ENCODE measurements at regions not wholly inside any gene's neighbourhood (a gene's known extent, or its start where the extent isn't known, plus 50 kb on each side); places are given as distances from the start of the nearest gene placed in this dataset.

DNA sequence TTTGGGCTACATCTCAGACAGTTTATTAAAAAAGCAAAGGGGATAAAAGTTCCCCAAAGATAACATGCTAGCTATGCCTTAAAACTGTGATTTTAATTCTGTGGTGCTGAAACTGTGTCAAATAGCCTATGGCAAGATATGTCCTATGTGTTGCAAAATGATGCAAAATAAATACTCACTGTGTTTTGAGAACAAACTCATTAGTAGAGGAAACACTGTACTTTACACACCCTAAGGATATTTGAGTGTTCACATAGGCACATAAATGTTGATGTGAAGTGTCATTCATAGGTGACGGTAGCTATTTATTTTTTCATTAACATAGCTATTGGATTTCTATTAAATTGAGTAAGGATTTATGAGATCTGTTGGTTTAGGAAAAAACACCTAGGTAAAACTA is 351.9 kb downstream of the FAT4 start:
- TF ChIP-seq, protein P1, sequence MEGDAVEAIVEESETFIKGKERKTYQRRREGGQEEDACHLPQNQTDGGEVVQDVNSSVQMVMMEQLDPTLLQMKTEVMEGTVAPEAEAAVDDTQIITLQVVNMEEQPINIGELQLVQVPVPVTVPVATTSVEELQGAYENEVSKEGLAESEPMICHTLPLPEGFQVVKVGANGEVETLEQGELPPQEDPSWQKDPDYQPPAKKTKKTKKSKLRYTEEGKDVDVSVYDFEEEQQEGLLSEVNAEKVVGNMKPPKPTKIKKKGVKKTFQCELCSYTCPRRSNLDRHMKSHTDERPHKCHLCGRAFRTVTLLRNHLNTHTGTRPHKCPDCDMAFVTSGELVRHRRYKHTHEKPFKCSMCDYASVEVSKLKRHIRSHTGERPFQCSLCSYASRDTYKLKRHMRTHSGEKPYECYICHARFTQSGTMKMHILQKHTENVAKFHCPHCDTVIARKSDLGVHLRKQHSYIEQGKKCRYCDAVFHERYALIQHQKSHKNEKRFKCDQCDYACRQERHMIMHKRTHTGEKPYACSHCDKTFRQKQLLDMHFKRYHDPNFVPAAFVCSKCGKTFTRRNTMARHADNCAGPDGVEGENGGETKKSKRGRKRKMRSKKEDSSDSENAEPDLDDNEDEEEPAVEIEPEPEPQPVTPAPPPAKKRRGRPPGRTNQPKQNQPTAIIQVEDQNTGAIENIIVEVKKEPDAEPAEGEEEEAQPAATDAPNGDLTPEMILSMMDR (IDR thresholded peaks at IDR 0.05): no peak
- TF ChIP-seq EP300 (IDR thresholded peaks at IDR 0.05) (no peak), POLR2A (IDR thresholded peaks at IDR 0.05) (no peak)
- no peaks in the 10 kb centered on the region for H3K36me3 ChIP-seq
- WGBS, 3 donors: 94 to 100% (median 98%) methylated on average over 1 of the region's 1 CpG
- H3K27ac ChIP-seq: no peak overlapping the region
- no peaks in the 10 kb centered on the region for H3K27me3 ChIP-seq
- no peaks in the 10 kb centered on the region for H3K4me1 ChIP-seq (ENCODE audit: insufficient read depth)
- no peak overlapping the region for H3K4me3 ChIP-seq
- DNase-seq: no peak
- H3K9me3 ChIP-seq: no peaks in the 10 kb centered on the region
- intact Hi-C loops (cut with DNase I): no loop called here

DNA sequence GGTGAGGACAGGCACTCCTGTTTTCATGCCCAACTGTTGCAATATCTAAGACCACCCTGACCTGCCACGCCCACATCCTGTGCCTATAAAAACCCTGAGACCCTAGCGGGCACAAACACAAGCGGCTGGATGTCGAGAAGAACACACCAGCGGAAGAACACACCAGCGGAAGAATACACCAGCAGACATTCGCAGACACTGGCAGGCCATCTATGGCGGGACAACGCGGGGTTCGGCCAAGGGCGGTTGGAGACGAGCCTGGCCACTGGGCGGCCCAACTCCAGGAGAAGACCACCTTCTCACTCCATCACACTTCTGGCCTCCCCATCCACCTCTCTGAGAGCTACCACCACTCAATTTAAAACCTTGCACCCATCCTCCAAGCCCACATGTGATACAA is 361.4 kb downstream of the FAT4 start:
- intact Hi-C loops (cut with DNase I): no loop called here

DNA sequence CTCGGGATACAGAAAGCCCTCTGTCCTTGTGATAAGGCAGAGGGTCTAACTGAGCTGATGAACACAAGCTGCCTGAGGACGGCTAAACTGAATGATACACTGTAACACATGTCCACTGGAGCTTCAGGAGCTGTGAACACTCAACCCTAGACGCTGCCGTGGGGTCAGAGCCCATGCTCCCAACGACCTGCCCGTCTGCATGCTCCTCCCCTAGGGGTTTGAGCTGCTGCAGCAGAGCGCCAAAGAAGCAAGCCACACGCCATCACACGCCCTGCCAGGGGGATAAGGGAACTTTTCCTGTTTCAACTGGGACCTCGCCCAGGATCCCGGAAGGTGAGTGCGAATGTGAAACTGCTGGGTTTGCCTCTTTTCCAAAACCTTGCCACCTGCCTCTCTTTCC is 361.8 kb downstream of the FAT4 start:
- WGBS, 3 donors: 94 to 96% (median 95%) methylated on average over 12 of the region's 12 CpGs
- no peak for TF ChIP-seq POLR2A (IDR thresholded peaks at IDR 0.05)
- TF ChIP-seq EP300 (IDR thresholded peaks at IDR 0.05): no peak
- TF ChIP-seq, protein P1 (IDR thresholded peaks at IDR 0.05): no peak
- intact Hi-C loops (cut with DNase I): no loop called here
- DNase-seq: no peak
- no peaks in the 10 kb centered on the region for H3K9me3 ChIP-seq
- no peaks in the 10 kb centered on the region for H3K4me1 ChIP-seq (ENCODE audit: insufficient read depth)
- H3K27ac ChIP-seq: no peak overlapping the region
- no peaks in the 10 kb centered on the region for H3K36me3 ChIP-seq
- H3K27me3 ChIP-seq: no peaks in the 10 kb centered on the region
- H3K4me3 ChIP-seq: no peak overlapping the region

More for the DNA sequence above, 361.4 kb downstream of the FAT4 start:
- WGBS, 3 donors: 98% methylated on average over 14 of the region's 14 CpGs
- Histone ChIP-seq H3K4me1 (ENCODE audit: insufficient read depth) (no peaks in the 10 kb centered on the region), H3K27ac (no peak overlapping the region), H3K4me3 (no peak overlapping the region), H3K36me3 (no peaks in the 10 kb centered on the region), H3K9me3 (no peaks in the 10 kb centered on the region), H3K27me3 (no peaks in the 10 kb centered on the region)
- no peak for DNase-seq
- no peak for TF ChIP-seq EP300 (IDR thresholded peaks at IDR 0.05)
- TF ChIP-seq, protein P1 (IDR thresholded peaks at IDR 0.05): no peak
- no peak for TF ChIP-seq POLR2A (IDR thresholded peaks at IDR 0.05)

DNA sequence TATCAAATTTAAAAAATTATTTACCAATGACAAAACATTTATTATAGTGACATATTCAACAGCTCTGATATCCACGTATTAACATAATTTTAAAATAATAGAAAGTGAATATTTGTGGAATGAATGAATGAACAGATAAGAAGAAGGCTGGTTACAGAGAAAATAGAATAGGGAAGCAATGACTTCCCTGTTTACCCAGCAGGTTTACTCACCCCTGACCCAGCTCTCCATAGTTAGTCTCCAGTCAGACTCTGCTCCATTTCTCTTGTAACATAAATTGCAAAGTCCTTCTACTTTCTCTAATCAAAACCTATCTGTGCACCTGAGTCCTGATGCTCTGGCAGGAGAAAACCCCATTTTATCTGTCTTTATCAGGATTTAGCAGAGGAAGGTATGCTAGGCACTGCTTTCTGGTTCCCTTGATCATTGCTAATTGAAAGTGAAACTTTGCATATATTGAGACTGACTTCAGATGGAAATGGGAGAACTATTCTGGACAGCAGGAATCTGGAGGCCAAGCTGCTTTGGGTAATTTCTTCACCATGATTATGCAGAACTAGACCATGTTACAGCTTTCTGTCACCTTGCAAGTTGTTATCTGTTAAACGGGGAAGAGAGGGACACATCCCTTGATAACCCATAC is 363.0 kb downstream of the FAT4 start:
- Histone ChIP-seq H3K4me1 (ENCODE audit: insufficient read depth) (no peaks in the 10 kb centered on the region), H3K36me3 (no peaks in the 10 kb centered on the region), H3K4me3 (no peak overlapping the region), H3K9me3 (no peaks in the 10 kb centered on the region), H3K27me3 (no peaks in the 10 kb centered on the region), H3K27ac (no peak overlapping the region)
- intact Hi-C loops (cut with DNase I): no loop called here
- WGBS, 3 donors: 77 to 86% (median 81%) methylated on average over 2 of the region's 2 CpGs
- DNase-seq: no peak
- no peak for TF ChIP-seq EP300 (IDR thresholded peaks at IDR 0.05)
- TF ChIP-seq POLR2A (IDR thresholded peaks at IDR 0.05): no peak
- TF ChIP-seq, protein P1 (IDR thresholded peaks at IDR 0.05): no peak
